ENCODE measurements at regions not wholly inside any gene's neighbourhood (a gene's known extent, or its start where the extent isn't known, plus 50 kb on each side); places are given as distances from the start of the nearest gene placed in this dataset.
A peak's percentile ranks its signal among the peaks of the same experiment; 100 is the strongest.

GRCh38 chr3:151630938-151631441 lies 102.7 kb upstream of the AADACL2 start (continued):
- no peak for TF ChIP-seq IRF1 (CRISPR knock-in tag; IDR thresholded peaks at IDR 0.05; ENCODE audit: borderline replicate concordance)
- no peak for TF ChIP-seq RCOR1 (IDR thresholded peaks at IDR 0.05; ENCODE audit: borderline replicate concordance in 1 of 2, low read depth in 2 of 2, low read length in 2 of 2)
- no peak for TF ChIP-seq CHD1 (IDR thresholded peaks at IDR 0.05; ENCODE audit: low read length)
- no peak for TF ChIP-seq PRPF4 (IDR thresholded peaks at IDR 0.05; ENCODE audit: insufficient read depth, low read depth, low read length, poor library complexity, severe bottlenecking)
- no peak for TF ChIP-seq MITF (IDR thresholded peaks at IDR 0.05)
- peak; percentile 55 for TF ChIP-seq MTA2 (IDR thresholded peaks at IDR 0.05; ENCODE audit: low read depth)
- TF ChIP-seq ASH1L (IDR thresholded peaks at IDR 0.05; ENCODE audit: borderline replicate concordance, low read depth, partially characterized antibody), result no peak
- TF ChIP-seq, protein P1, sequence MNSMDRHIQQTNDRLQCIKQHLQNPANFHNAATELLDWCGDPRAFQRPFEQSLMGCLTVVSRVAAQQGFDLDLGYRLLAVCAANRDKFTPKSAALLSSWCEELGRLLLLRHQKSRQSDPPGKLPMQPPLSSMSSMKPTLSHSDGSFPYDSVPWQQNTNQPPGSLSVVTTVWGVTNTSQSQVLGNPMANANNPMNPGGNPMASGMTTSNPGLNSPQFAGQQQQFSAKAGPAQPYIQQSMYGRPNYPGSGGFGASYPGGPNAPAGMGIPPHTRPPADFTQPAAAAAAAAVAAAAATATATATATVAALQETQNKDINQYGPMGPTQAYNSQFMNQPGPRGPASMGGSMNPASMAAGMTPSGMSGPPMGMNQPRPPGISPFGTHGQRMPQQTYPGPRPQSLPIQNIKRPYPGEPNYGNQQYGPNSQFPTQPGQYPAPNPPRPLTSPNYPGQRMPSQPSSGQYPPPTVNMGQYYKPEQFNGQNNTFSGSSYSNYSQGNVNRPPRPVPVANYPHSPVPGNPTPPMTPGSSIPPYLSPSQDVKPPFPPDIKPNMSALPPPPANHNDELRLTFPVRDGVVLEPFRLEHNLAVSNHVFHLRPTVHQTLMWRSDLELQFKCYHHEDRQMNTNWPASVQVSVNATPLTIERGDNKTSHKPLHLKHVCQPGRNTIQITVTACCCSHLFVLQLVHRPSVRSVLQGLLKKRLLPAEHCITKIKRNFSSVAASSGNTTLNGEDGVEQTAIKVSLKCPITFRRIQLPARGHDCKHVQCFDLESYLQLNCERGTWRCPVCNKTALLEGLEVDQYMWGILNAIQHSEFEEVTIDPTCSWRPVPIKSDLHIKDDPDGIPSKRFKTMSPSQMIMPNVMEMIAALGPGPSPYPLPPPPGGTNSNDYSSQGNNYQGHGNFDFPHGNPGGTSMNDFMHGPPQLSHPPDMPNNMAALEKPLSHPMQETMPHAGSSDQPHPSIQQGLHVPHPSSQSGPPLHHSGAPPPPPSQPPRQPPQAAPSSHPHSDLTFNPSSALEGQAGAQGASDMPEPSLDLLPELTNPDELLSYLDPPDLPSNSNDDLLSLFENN (IDR thresholded peaks at IDR 0.05; ENCODE audit: low read depth in 2 of 2, low read length in 2 of 2), result no peak
- TF ChIP-seq ZFX (CRISPR knock-in tag; IDR thresholded peaks at IDR 0.05), result no peak
- TF ChIP-seq BRF1 (IDR thresholded peaks at IDR 0.05; ENCODE audit: borderline replicate concordance, extremely low read depth, insufficient read length), result no peak
- no peak for TF ChIP-seq BCLAF1 (IDR thresholded peaks at IDR 0.05; ENCODE audit: borderline replicate concordance in 1 of 2, control insufficient read depth in 1 of 2, low read depth in 2 of 2, low read length in 1 of 2)
- TF ChIP-seq, protein P2, sequence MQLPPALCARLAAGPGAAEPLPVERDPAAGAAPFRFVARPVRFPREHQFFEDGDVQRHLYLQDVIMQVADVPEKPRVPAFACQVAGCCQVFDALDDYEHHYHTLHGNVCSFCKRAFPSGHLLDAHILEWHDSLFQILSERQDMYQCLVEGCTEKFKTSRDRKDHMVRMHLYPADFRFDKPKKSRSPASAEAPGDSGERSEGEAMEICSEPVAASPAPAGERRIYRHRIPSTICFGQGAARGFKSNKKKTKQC (CRISPR knock-in tag; IDR thresholded peaks at IDR 0.05), result no peak
